ENCODE measurements at regions not wholly inside any gene's neighbourhood (a gene's known extent, or its start where the extent isn't known, plus 50 kb on each side); places are given as distances from the start of the nearest gene placed in this dataset.

- TF ChIP-seq CTCF (IDR thresholded peaks at IDR 0.05) = no peak
- intact Hi-C loops (cut with DNase I) = no loop called here
- no peaks in the 10 kb centered on the region for H3K27me3 ChIP-seq (ENCODE audit: low read depth)
- no peaks in the 10 kb centered on the region for H3K36me3 ChIP-seq
- no peak overlapping the region for H3K27ac ChIP-seq
- ATAC-seq = no peak
- no peaks in the 10 kb centered on the region for H3K4me1 ChIP-seq
- no peaks in the 10 kb centered on the region for H3K9me3 ChIP-seq
- no peak overlapping the region for H3K4me3 ChIP-seq
- no peak for DNase-seq
Measured at GRCh38 chr1:115461526-115461925, 123.5 kb upstream of the NGF start.

- intact Hi-C loops (cut with DNase I) = no loop called here
- DNase-seq = no peak
- Histone ChIP-seq H3K36me3 (no peaks in the 10 kb centered on the region), H3K27ac (no peak overlapping the region), H3K4me1 (no peaks in the 10 kb centered on the region), H3K9me3 (no peaks in the 10 kb centered on the region), H3K27me3 (ENCODE audit: low read depth) (no peaks in the 10 kb centered on the region), H3K4me3 (no peak overlapping the region)
- ATAC-seq = no peak
- no peak for TF ChIP-seq CTCF (IDR thresholded peaks at IDR 0.05)
Measured at GRCh38 chr1:115459161-115459560, 121.1 kb upstream of the NGF start.

GRCh38 chr1:115458426-115459114, 120.5 kb upstream of the NGF start:
- DNase-seq (no peak), ATAC-seq (no peak)
- Histone ChIP-seq H3K4me1 (no peaks in the 10 kb centered on the region), H3K4me3 (no peak overlapping the region), H3K9me3 (no peaks in the 10 kb centered on the region), H3K27me3 (ENCODE audit: low read depth) (no peaks in the 10 kb centered on the region), H3K36me3 (no peaks in the 10 kb centered on the region), H3K27ac (no peak overlapping the region)
- intact Hi-C loops (cut with DNase I) = no loop called here
- no peak for TF ChIP-seq CTCF (IDR thresholded peaks at IDR 0.05)

- intact Hi-C loops (cut with DNase I) = no loop called here
- no peak for ATAC-seq
- H3K27me3 ChIP-seq (ENCODE audit: low read depth) = no peaks in the 10 kb centered on the region
- TF ChIP-seq CTCF (IDR thresholded peaks at IDR 0.05) = no peak
- no peaks in the 10 kb centered on the region for H3K4me1 ChIP-seq
- H3K36me3 ChIP-seq = no peaks in the 10 kb centered on the region
- no peak overlapping the region for H3K4me3 ChIP-seq
- no peaks in the 10 kb centered on the region for H3K9me3 ChIP-seq
- DNase-seq = no peak
- no peak overlapping the region for H3K27ac ChIP-seq
Measured at GRCh38 chr1:115457289-115457688, 119.2 kb upstream of the NGF start.

GRCh38 chr1:115456441-115456961, 118.5 kb upstream of the NGF start:
- no peaks in the 10 kb centered on the region for H3K9me3 ChIP-seq
- no peak overlapping the region for H3K4me3 ChIP-seq
- DNase-seq (no peak), ATAC-seq (no peak)
- H3K27me3 ChIP-seq (ENCODE audit: low read depth) = no peaks in the 10 kb centered on the region
- intact Hi-C loops (cut with DNase I) = no loop called here
- H3K4me1 ChIP-seq = no peaks in the 10 kb centered on the region
- no peaks in the 10 kb centered on the region for H3K36me3 ChIP-seq
- no peak for TF ChIP-seq CTCF (IDR thresholded peaks at IDR 0.05)
- H3K27ac ChIP-seq = no peak overlapping the region
